Activated naive CD8-positive, alpha-beta T cell treated with anti-CD3 and anti-CD28 coated beads for 36 hours (primary cell): ENCODE measurements at regions not wholly inside any gene's neighbourhood (a gene's known extent, or its start where the extent isn't known, plus 50 kb on each side); places are given as distances from the start of the nearest gene placed in this dataset.
A peak's percentile ranks its signal among the peaks of the same experiment; 100 is the strongest.

Experiments
- DNase-seq: peaks from one replicate; pipeline ENCODE4 v3.0.0; 2021
- H3K27ac Mint-ChIP-seq: one replicate; pipeline ENCODE4 v1.8.0; 2022; ENCODE audit warnings: mild to moderate bottlenecking, moderate library complexity, mixed read lengths
- H3K27me3 Mint-ChIP-seq: one replicate; pipeline ENCODE4 v1.8.0; 2022; ENCODE audit warnings: mild to moderate bottlenecking, mixed read lengths
- H3K36me3 Mint-ChIP-seq: one replicate; pipeline ENCODE4 v1.8.0; 2021; ENCODE audit warnings: mild to moderate bottlenecking, mixed read lengths
- H3K4me1 Mint-ChIP-seq: one replicate; pipeline ENCODE4 v1.8.0; 2021; ENCODE audit warnings: mixed read lengths
- H3K4me3 Mint-ChIP-seq: one replicate; pipeline ENCODE4 v1.8.0; 2022; ENCODE audit warnings: mild to moderate bottlenecking, moderate library complexity, mixed read lengths
- H3K9me3 Mint-ChIP-seq: one replicate; pipeline ENCODE4 v1.8.0; 2022; ENCODE audit warnings: mixed read lengths

DNA sequence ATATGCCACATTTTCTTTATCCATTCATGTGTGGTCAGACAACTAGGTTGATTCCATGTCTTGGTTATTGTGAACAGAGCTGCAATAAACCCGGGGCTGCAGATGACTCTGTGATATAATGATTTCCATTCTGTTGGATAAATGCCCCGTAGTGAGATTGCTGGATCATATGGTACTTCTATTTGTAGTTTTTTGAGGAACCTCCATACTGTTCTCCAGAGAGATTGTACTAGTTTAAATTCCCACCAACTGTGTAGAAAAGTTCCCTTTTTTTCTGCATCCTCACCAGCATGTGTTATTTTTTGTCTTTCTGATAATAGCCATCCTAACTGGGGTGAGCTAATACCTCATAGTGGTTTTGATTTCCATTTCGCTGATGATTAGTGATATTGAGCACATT lies 62.2 kb upstream of the MAP3K4 start:
- Mint-ChIP-seq H3K4me3 (no peak overlapping the region), H3K27ac (no peak overlapping the region), H3K4me1 (no peaks in the 10 kb centered on the region), H3K27me3 (peaks cover 49% of the 10 kb centered on the region), H3K36me3 (no peaks in the 10 kb centered on the region), H3K9me3 (no peaks in the 10 kb centered on the region)
- DNase-seq, result no peak

DNA sequence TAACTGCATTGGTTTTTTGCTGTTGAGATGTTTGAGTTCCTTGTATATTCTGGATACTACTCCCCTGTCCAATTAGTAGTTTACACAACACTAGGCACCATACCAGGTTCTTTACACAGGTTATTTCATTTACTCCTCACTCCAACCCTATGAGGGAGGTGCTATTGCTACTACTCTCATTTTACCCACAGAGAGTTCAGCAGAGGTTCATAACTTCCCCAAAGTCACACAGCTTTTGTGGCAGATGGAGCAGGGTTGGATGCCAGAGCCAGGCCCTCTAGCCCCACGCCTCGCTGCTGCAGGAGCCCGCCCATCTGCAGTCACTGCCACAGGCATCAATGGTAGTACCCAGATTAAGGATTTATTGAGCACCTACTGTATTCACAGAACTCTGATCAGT lies 61.7 kb upstream of the MAP3K4 start:
- H3K36me3 Mint-ChIP-seq, result no peaks in the 10 kb centered on the region
- no peak overlapping the region for H3K27ac Mint-ChIP-seq
- H3K27me3 Mint-ChIP-seq, result peaks cover 49% of the 10 kb centered on the region
- H3K4me1 Mint-ChIP-seq, result no peaks in the 10 kb centered on the region
- no peaks in the 10 kb centered on the region for H3K9me3 Mint-ChIP-seq
- no peak overlapping the region for H3K4me3 Mint-ChIP-seq
- no peak for DNase-seq

DNA sequence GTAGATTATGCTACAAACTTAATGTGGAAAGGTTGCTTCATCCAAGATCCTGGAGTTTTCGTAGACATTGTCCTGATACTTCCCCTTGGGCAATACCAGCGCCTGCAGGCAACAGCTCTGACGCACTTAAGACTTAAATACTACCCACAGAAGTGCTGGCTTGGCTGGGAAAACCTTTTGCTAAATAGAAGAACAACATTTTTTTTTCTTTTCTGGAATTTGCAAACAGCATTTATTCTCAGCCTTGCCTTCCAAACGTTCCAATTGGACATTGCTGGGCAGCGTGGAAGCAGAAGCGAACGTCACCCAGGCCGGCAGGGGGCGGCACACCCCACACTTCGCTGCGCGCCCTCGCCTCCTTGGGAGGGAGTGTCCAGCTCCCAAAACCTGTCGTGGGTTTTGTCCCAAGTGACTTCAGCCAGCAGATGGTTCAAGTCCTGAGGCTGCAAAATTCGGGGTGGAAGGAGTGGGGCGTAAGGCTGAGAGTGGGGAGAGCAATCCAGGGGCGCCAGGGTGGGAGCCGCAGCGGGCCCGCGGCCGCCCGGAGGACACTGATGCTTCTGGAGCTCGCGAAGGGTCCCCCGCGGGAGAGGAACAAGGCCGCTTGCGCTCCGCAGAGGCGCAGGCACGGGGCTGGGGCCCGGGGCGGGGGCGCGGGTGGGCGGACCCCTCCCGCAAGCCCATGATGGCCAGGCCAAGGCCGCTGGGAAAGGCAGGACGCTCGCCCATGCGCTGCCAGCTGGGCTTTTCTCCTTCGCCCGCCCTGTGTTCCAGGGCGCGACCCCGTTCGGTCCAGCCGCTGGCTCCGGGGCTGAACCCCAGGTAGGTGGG lies 60.8 kb upstream of the MAP3K4 start:
- Mint-ChIP-seq H3K27ac (no peak overlapping the region), H3K4me3 (no peak overlapping the region), H3K36me3 (no peaks in the 10 kb centered on the region), H3K9me3 (no peaks in the 10 kb centered on the region), H3K27me3 (peaks cover 41% of the 10 kb centered on the region), H3K4me1 (no peaks in the 10 kb centered on the region)
- peak; percentile 55 for DNase-seq

DNA sequence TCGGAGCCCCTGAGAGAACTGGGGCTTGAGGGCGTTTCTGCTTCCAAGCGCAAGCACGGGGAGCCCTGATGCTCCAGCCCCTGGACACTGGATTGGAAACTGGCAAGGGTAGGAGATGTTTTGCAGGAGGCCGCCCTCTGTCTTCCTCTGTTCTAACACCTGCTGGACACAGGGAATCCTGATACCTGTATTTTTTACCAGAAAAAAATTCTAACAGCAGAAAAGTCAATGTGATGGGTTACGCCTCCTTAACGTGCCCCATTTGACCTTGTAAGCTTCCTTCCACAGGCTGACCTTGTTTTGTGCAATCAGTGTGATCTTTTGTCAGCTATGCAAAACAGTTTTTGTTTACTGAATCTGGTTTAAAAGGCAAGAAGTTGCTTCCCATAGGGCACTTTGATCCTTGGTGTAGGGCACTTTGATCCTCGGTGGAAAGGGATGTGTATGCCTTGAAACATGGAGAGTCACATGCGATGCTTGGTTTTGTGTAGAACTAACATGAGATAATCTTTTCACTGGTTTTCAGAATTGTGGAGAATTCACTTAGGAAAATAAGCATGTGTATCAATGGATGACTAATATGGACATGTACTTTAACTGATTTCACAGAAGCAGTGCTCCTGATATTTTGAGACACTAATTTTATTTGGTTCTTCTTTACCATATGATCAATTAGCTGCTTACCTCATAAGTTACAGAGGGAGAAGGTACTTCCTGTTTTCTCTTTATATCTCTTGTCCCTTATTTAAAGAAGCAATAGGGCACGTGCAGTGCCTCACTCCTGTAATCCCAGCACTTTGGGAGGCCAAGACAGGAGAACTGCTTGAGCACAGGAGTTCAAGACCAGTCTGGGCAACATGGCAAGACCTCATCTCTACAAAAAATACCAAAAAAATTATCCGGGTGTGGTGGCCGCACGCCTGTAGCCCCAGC lies 59.9 kb upstream of the MAP3K4 start:
- Mint-ChIP-seq H3K27me3 (peaks cover 42% of the 10 kb centered on the region), H3K4me1 (no peaks in the 10 kb centered on the region), H3K9me3 (no peaks in the 10 kb centered on the region), H3K36me3 (no peaks in the 10 kb centered on the region), H3K4me3 (no peak overlapping the region), H3K27ac (no peak overlapping the region)
- no peak for DNase-seq

DNA sequence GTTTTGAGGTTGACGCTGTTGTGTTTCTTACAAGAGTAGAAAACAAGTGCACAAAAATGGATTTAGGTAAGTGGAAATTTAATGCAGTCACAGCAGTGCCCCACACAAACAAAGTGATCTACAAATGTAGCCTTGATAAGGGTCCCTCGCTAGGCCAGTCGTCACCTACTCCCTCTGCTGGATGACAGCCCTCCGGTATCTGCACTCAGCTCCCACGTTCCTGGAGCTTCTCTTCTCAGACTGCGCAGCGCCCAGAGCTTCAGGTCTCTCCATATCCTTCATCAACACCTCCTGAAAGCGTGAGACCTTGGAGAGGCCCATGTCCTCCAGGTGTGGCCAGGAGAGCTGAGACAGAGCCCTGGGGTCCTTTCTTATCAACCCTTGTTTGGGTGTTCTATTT lies 58.3 kb upstream of the MAP3K4 start:
- Mint-ChIP-seq H3K27me3 (peaks cover 54% of the 10 kb centered on the region), H3K36me3 (no peaks in the 10 kb centered on the region), H3K4me1 (no peaks in the 10 kb centered on the region), H3K4me3 (no peak overlapping the region), H3K27ac (no peak overlapping the region), H3K9me3 (no peaks in the 10 kb centered on the region)
- DNase-seq, result no peak

DNA sequence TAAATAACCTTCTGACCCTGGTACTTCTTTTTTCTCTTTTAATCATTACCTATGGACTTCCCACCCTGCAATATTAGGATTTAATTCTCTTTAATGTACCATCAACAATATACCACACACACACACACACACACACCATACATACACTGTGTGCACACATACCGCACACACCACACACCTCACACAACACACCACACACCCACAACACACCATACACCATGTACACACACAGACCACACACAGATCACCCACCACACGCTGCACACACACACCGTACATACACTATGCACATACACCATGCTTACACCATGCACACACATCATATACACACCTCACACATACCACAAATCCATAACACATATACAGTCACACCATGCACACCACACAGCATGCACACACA lies 57.4 kb upstream of the MAP3K4 start:
- no peak for DNase-seq
- Mint-ChIP-seq H3K27me3 (peaks cover 53% of the 10 kb centered on the region), H3K9me3 (no peaks in the 10 kb centered on the region), H3K4me1 (no peaks in the 10 kb centered on the region), H3K4me3 (no peak overlapping the region), H3K36me3 (no peaks in the 10 kb centered on the region), H3K27ac (no peak overlapping the region)

DNA sequence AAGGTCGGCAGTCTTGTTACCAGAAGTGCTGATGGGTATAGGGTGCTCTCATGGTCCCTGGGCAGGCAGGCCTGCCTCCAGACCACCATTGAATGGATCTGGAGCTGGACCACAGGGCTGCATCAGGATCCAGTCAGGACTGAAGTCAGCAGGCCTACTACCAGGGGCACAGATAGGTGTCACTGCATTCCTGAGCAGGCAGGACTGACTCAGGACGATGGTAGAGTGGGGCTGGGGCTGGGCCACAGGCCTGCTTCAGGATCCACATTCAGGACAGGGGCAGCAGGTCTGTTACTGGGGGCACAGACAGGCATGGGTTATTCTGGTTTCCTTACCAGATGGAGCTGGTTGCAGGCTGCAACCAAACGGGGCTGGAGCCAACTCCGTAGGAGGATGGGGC lies 51.4 kb upstream of the MAP3K4 start:
- H3K27ac Mint-ChIP-seq, result no peak overlapping the region
- H3K4me1 Mint-ChIP-seq, result no peaks in the 10 kb centered on the region
- DNase-seq, result no peak
- H3K27me3 Mint-ChIP-seq, result peaks cover 55% of the 10 kb centered on the region
- no peaks in the 10 kb centered on the region for H3K36me3 Mint-ChIP-seq
- no peak overlapping the region for H3K4me3 Mint-ChIP-seq
- H3K9me3 Mint-ChIP-seq, result no peaks in the 10 kb centered on the region
